GM12801 (cell line): ENCODE measurements at regions not wholly inside any gene's neighbourhood (a gene's known extent, or its start where the extent isn't known, plus 50 kb on each side); places are given as distances from the start of the nearest gene placed in this dataset.

Experiments used
- TF ChIP-seq, protein P1 (sequence below): IDR thresholded peaks from one replicate; pipeline ENCODE4 v1.5.1; 2011; ENCODE audit warnings: control low read depth; ENCODE audit not compliant: insufficient read length; ENCODE audit errors: extremely low read depth

DNA sequence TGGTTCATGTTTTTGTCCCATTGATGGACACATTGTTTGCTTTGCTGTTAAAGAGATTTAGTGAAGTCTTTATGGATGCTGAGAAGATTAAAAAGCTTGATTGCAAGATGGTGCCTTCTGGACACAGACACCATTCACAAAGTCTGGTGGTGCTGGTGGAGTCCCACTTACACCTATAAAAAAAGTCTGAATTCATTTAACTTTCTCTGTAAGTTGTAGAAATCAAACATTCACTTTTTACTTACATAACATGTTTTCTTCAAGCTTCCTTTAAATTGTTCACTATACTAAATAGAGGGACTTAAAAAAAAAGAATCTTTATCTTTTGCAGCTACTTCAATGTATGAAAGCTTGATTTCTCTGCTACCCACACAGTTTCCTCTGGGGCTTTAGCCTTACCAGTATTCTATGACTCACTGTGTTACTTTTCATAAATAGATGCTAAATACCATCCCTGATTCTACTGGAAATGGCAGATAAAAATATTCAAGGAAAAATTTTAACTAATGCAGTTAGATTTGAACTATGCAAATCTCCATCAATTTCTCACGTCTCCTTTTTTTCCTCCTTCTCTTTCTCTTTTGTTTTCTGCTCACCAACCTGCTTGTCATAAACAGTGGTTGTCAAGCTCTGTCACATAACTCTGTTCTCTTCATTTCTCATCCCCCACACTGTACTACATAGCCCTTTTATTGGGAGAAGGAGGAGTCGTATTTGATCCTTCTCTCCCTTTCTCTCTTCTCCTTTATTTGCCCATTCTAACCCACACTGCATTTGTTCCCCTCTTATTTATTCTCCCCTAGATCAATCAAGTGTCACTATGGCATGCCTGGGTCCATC lies 89.7 kb downstream of the FAM76B start:
- TF ChIP-seq, protein P1, sequence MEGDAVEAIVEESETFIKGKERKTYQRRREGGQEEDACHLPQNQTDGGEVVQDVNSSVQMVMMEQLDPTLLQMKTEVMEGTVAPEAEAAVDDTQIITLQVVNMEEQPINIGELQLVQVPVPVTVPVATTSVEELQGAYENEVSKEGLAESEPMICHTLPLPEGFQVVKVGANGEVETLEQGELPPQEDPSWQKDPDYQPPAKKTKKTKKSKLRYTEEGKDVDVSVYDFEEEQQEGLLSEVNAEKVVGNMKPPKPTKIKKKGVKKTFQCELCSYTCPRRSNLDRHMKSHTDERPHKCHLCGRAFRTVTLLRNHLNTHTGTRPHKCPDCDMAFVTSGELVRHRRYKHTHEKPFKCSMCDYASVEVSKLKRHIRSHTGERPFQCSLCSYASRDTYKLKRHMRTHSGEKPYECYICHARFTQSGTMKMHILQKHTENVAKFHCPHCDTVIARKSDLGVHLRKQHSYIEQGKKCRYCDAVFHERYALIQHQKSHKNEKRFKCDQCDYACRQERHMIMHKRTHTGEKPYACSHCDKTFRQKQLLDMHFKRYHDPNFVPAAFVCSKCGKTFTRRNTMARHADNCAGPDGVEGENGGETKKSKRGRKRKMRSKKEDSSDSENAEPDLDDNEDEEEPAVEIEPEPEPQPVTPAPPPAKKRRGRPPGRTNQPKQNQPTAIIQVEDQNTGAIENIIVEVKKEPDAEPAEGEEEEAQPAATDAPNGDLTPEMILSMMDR = no peak

DNA sequence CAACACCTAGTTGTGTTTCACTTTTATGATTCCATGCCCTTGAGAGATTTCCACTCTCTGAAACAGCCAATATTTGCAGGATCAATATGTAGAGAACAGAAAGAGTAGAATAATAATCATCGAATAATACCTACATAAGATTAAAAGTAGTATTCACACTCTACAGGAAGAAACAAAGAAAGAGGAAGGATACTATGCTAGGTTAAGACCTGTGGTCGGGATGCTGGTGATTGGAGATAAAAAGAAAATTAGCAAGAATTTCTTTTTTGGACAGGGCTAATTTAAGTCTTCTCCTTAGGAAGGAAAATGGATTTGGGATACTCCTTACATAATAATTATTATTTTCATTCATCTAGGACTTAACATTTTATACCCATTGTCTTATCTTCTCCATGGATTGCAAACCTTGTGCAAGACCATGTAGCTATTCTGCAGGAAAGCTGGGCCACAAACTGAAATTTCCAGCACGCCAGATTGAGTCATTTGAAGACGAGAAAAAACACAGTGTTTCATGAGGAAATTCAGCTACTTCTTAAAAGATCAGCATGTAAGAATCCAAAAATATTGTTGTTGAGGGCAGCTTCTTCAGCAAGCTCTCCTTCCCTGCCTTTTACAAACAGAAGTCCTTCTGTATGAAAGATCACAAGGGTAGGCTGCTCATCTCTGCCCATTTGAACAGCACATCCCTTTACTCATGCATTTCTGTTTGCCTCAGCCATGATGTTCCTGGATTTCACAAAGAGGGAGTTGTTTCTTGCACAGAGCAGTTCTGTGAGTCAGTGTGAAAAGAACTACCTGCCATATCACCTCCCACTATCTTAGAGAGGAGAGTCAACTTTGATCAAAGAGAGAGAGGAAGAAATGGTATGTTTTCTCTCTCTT lies 90.7 kb downstream of the FAM76B start:
- TF ChIP-seq, protein P1 = no peak

DNA sequence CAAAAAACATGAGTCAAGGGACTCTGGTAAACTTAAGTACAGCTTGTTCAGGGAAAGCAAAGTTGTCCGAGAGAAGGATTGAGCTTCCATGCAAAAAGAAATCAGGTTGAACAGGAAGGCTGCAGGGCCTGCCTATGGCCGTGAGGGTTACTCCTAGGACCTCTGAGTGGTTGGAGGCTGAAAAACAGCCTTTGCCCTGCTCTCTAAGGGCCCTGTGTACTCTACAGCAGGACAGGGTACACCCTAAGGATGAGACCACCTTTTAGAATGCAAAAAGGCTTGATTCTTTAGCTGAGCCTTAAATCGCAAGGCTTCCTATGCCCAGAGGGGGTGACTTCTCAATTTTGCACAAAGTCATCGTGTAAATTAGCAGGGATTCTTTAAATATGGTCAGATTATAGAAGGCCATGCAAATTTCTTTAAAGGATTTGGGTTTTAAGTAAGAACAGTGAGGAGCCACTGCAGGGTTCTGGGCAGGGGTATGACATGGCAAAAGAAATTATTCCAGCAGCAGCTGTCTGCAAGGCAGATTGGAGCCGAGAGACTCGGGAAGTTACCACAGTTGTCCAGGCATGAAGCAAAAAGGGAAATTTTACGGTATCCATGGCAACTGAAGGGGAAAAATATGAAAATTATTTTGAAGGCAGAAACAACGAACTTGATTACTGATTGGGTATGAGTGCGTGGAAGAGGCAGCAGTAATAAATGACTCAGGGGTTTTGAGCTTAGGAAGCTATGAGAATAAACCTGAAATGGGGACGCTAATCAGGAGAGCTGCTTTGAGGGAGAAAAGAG lies 91.8 kb downstream of the FAM76B start:
- TF ChIP-seq, protein P1 = no peak

DNA sequence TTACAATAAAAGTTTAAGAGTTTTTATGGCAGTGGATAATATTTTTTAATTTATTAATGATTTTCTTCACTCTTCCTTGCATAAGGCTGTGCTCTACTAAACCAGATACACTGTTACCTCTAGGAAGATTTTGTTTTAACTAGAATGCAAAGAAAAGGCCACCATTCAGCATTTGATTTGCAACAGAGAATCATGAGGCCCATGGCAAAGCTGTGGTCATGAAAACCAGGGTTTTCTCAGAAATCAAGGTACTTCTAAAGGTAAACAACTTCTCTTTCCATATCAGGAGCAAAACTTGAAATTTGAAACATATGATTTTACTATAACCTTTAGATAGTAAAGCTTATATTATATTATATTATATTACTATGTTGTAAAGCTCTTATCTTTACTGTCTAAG lies 94.4 kb downstream of the FAM76B start:
- TF ChIP-seq, protein P1 = no peak

DNA sequence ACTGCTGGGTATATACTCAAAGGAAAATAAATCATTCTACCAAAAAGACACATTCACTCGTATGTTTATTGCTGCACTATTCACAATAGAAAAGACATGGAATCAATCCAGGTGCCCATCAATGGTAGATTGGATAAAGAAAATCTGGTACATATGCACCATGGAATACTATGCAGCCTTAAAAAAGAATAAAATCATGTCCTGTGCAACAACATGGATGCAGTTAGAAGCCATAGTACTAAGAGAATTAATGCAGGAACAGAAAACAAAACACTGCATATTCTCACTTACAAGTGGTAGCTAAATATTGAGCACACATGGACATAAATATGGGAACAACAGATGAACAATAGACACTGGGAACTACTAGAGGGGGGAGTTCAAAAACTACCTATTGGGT lies 96.3 kb downstream of the FAM76B start:
- TF ChIP-seq, protein P1 = no peak

DNA sequence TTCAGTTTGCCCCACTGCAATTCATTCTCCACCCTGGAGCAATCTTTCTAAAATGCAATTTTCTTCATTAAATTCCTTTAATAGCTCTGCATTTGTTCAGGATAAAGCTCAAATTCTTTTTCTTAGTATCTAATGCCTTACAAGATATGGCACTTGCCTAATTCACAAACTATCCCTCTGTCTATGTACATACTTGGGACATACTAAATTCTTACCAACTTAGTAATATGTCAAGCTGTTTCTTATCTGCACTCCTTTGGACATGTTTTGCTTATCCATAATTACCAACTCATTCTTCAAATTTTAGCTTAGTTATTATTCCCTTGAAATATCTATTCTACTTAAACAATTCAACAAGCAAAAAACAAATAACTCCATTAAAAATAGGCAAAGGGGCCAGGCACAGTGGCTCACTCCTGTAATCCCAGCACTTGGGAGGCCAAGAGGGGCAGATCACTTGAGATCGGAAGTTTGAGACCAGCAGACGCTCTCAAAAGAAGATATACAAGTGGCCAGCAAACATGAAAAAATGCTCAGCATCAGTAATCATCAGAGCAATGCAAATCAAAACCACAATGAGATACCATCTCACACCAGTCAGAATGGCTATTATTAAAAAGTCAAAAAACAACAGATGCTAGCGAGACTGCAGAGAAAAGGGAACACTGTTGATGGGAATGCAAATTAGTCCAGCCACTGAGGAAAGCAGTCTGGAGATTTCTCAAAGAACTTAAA lies 96.9 kb downstream of the FAM76B start:
- TF ChIP-seq, protein P1 = no peak

DNA sequence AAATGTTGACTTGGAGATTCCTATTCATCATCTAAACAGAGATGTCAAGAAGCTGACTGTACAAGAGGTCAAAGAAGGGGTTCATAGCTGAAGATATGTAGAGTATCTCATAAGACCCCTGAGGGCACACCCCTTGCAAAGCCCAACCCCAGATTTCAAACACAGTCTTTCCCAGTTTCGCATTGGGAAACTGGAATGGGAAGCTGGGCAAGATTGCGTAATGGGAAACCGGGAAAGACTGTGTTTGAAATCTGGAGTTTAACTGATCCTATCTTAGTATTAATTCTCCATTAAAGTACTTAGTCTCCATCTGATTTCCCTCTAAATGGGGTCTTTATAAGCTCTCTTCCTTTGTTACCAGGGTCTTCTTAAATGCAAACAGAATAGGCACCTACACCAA lies 99.5 kb downstream of the FAM76B start:
- TF ChIP-seq, protein P1 = no peak
